ENCODE measurements at regions not wholly inside any gene's neighbourhood (a gene's known extent, or its start where the extent isn't known, plus 50 kb on each side); places are given as distances from the start of the nearest gene placed in this dataset.
"Not testable (repeated sequence)": the region's sequence is repeated elsewhere in the genome, so short reads cannot be mapped to it uniquely, and the experiment has no call there.

- intact Hi-C loops (cut with DNase I): no loop called here
- H3K36me3 ChIP-seq: no peaks in the 10 kb centered on the region
- H3K27ac ChIP-seq: no peak overlapping the region
- no peak for DNase-seq
- H3K9me3 ChIP-seq: no peaks in the 10 kb centered on the region
- no peak for TF ChIP-seq CTCF (IDR thresholded peaks at IDR 0.05)
- no peak for TF ChIP-seq POLR2A (IDR thresholded peaks at IDR 0.05)
- no peak overlapping the region for H3K4me3 ChIP-seq (replicated peaks in 1 of 3)
- H3K27me3 ChIP-seq: no peaks in the 10 kb centered on the region
- H3K4me1 ChIP-seq: peaks cover 0 to 4% of the 10 kb centered on the region in 2 donors
- WGBS, 2 donors: 89 to 95% methylated on average over 3 of the region's 3 CpGs
Observed at GRCh38 chr4:148842843-148843242, 400.6 kb upstream of the NR3C2 start.

GRCh38 chr4:148837571-148837970, 395.4 kb upstream of the NR3C2 start:
- H3K9me3 ChIP-seq; H3K27me3 ChIP-seq; H3K4me3 ChIP-seq (replicated peaks in 1 of 3); DNase-seq; H3K36me3 ChIP-seq; H3K27ac ChIP-seq; intact Hi-C loops (cut with DNase I): not testable (repeated sequence)
- WGBS, 2 donors: 96 to 97% methylated on average over 2 of the region's 2 CpGs
- H3K4me1 ChIP-seq: peaks cover 0 to 11% of the 10 kb centered on the region in 2 donors

- no peak for DNase-seq
- Histone ChIP-seq H3K4me3 (replicated peaks in 1 of 3) (no peak overlapping the region), H3K27me3 (no peaks in the 10 kb centered on the region), H3K27ac (no peak overlapping the region), H3K4me1 (peaks cover 0 to 7% of the 10 kb centered on the region in 2 donors), H3K36me3 (no peaks in the 10 kb centered on the region), H3K9me3 (no peaks in the 10 kb centered on the region)
- intact Hi-C loops (cut with DNase I): no loop called here
- no peak for TF ChIP-seq POLR2A (IDR thresholded peaks at IDR 0.05)
- no peak for TF ChIP-seq CTCF (IDR thresholded peaks at IDR 0.05)
- 47 to 48% methylated on average over 6 of the region's 6 CpGs for WGBS, 2 donors
Observed at GRCh38 chr4:148834804-148835631, 392.8 kb upstream of the NR3C2 start.

- no peak for DNase-seq
- no peak overlapping the region for H3K4me3 ChIP-seq (replicated peaks in 1 of 3)
- H3K36me3 ChIP-seq: no peaks in the 10 kb centered on the region
- intact Hi-C loops (cut with DNase I): no loop called here
- H3K27ac ChIP-seq: no peak overlapping the region
- no peaks in the 10 kb centered on the region for H3K9me3 ChIP-seq
- peaks cover 0 to 7% of the 10 kb centered on the region in 2 donors for H3K4me1 ChIP-seq
- H3K27me3 ChIP-seq: no peaks in the 10 kb centered on the region
- no peak for TF ChIP-seq POLR2A (IDR thresholded peaks at IDR 0.05)
- no peak for TF ChIP-seq CTCF (IDR thresholded peaks at IDR 0.05)
Observed at GRCh38 chr4:148831945-148832344, 389.7 kb upstream of the NR3C2 start.

- H3K4me3 ChIP-seq (replicated peaks in 1 of 3): no peak overlapping the region
- no peaks in the 10 kb centered on the region for H3K27me3 ChIP-seq
- no peaks in the 10 kb centered on the region for H3K4me1 ChIP-seq
- H3K36me3 ChIP-seq: no peaks in the 10 kb centered on the region
- intact Hi-C loops (cut with DNase I): no loop called here
- no peak overlapping the region for H3K27ac ChIP-seq
- no peak for DNase-seq
- 54 to 86% methylated on average over 3 of the region's 3 CpGs for WGBS, 2 donors
- no peaks in the 10 kb centered on the region for H3K9me3 ChIP-seq
- TF ChIP-seq POLR2A (IDR thresholded peaks at IDR 0.05): no peak
- no peak for TF ChIP-seq CTCF (IDR thresholded peaks at IDR 0.05)
Observed at GRCh38 chr4:148828291-148828690, 386.1 kb upstream of the NR3C2 start.
